IMR-90 (cell line): ENCODE measurements at regions not wholly inside any gene's neighbourhood (a gene's known extent, or its start where the extent isn't known, plus 50 kb on each side); places are given as distances from the start of the nearest gene placed in this dataset.

ENCODE experiments used
- ATAC-seq: fragments of 200-7000 bp; cut with Tn5 transposase; 2 replicates; pipeline ENCODE4 v1.9.1; 2020; ENCODE audit warnings: low read depth, mild to moderate bottlenecking, moderate library complexity
- BruUV-seq: library from RNA; stranded (reverse); fragments of 400-500 nt; replicated peaks from 2 replicates; lab custom pipeline; 2021; lab: Mats Ljungman, UMichigan
- CTCF ChIA-PET: fragments of 300-600 bp; formaldehyde crosslinking; extraction: SDS; loops from one replicate; lab custom pipeline; 2021; ENCODE audit warnings: antibody characterized with exemption; lab: Yijun Ruan, JAX
- POLR2A ChIA-PET: fragments of 300-600 bp; sonication (Branson Sonifier 250); formaldehyde crosslinking; loops from one replicate; lab custom pipeline; 2022; ENCODE audit warnings: antibody characterized with exemption; ENCODE audit not compliant: unreplicated experiment; lab: Charles Lee
- DNase-seq: peaks from one replicate; pipeline ENCODE4 v3.0.0; 2013
- H2AFZ ChIP-seq: replicated peaks from 2 replicates; pipeline ENCODE3; 2013; ENCODE audit warnings: low read length, mild to moderate bottlenecking; ENCODE audit not compliant: poor library complexity
- H2AK5ac ChIP-seq: 2 replicates; pipeline ENCODE4 v1.6.1; 2013; ENCODE audit warnings: low read depth, low read length, inconsistent platforms
- H2AK9ac ChIP-seq: replicated peaks from 2 replicates; pipeline ENCODE3; 2013; ENCODE audit warnings: mild to moderate bottlenecking, low read depth, low read length, moderate library complexity; ENCODE audit not compliant: poor library complexity
- H2BK120ac ChIP-seq: 2 replicates; pipeline ENCODE4 v1.6.1; 2013; ENCODE audit warnings: low read depth, low read length, inconsistent platforms
- H2BK15ac ChIP-seq: 3 replicates; pipeline ENCODE4 v1.6.1; 2013; ENCODE audit warnings: low read depth, low read length, inconsistent platforms
- H2BK20ac ChIP-seq: 2 replicates; pipeline ENCODE4 v1.6.1; 2013; ENCODE audit warnings: low read depth, mild to moderate bottlenecking, inconsistent platforms, low read length, moderate library complexity
- H2BK5ac ChIP-seq: 2 replicates; pipeline ENCODE4 v1.6.1; 2013; ENCODE audit warnings: mild to moderate bottlenecking, low read depth, low read length, inconsistent platforms; ENCODE audit not compliant: poor library complexity, severe bottlenecking
- H3K14ac ChIP-seq: replicated peaks from 2 replicates; pipeline ENCODE4 v1.6.1; 2013; ENCODE audit warnings: low read depth, low read length, inconsistent platforms
- H3K18ac ChIP-seq: 2 replicates; pipeline ENCODE4 v1.6.1; 2013; ENCODE audit warnings: low read depth, low read length, control low read depth
- H3K23ac ChIP-seq: 2 replicates; pipeline ENCODE4 v1.6.1; 2013; ENCODE audit warnings: low read depth, low read length, inconsistent platforms
- H3K27ac ChIP-seq: 2 replicates; pipeline ENCODE4 v1.5.1; 2013; ENCODE audit warnings: mild to moderate bottlenecking, control low read depth, low read length; ENCODE audit not compliant: insufficient read depth
- H3K27me3 ChIP-seq: 2 replicates; pipeline ENCODE4 v1.6.1; 2013; ENCODE audit warnings: low read length; ENCODE audit not compliant: control insufficient read depth, insufficient read depth
- H3K36me3 ChIP-seq: 2 replicates; pipeline ENCODE4 v1.6.1; 2013; ENCODE audit warnings: low read length, mixed read lengths; ENCODE audit not compliant: control insufficient read depth, insufficient read depth
- H3K4ac ChIP-seq: 2 replicates; pipeline ENCODE4 v1.6.1; 2013; ENCODE audit warnings: low read depth, low read length, inconsistent platforms
- H3K4me1 ChIP-seq: 2 replicates; pipeline ENCODE4 v1.6.1; 2013; ENCODE audit warnings: low read length, mixed read lengths; ENCODE audit not compliant: control insufficient read depth, insufficient read depth
- H3K4me2 ChIP-seq: 2 replicates; pipeline ENCODE4 v1.6.1; 2013; ENCODE audit warnings: low read depth, mild to moderate bottlenecking, control low read depth, low read length, moderate library complexity
- H3K4me3 ChIP-seq: 2 replicates; pipeline ENCODE4 v1.5.1; 2013; ENCODE audit warnings: low read depth, mild to moderate bottlenecking, control low read depth, low read length, moderate library complexity; ENCODE audit not compliant: insufficient read depth
- H3K56ac ChIP-seq: 2 replicates; pipeline ENCODE4 v1.6.1; 2013; ENCODE audit warnings: low read length, inconsistent platforms; ENCODE audit not compliant: insufficient read depth; ENCODE audit errors: extremely low read depth
- H3K79me1 ChIP-seq, 2 experiments: 2 replicates each; pipeline ENCODE4 v1.6.1; 2013; ENCODE audit warnings: low read length in 2 of 2, inconsistent platforms in 1 of 2, low read depth in 1 of 2
- H3K9ac ChIP-seq: 2 replicates; pipeline ENCODE4 v1.6.1; 2013; ENCODE audit warnings: low read depth, low read length, control low read depth
- H3K9me1 ChIP-seq: 2 replicates; pipeline ENCODE4 v1.6.1; 2013; ENCODE audit warnings: low read length, inconsistent platforms; ENCODE audit not compliant: insufficient read depth
- H3K9me3 ChIP-seq: 2 replicates; pipeline ENCODE4 v1.6.1; 2013; ENCODE audit warnings: low read length; ENCODE audit not compliant: control insufficient read depth, insufficient read depth
- H4K20me1 ChIP-seq: 2 replicates; pipeline ENCODE4 v1.6.1; 2013; ENCODE audit warnings: low read length, inconsistent platforms; ENCODE audit not compliant: insufficient read depth
- H4K5ac ChIP-seq: 2 replicates; pipeline ENCODE4 v1.6.1; 2013; ENCODE audit warnings: mild to moderate bottlenecking, low read depth, low read length, control low read depth
- H4K8ac ChIP-seq, 2 experiments: 2 replicates each; pipeline ENCODE4 v1.6.1; 2013; ENCODE audit warnings: low read depth in 2 of 2, low read length in 2 of 2, control low read depth in 1 of 2, inconsistent platforms in 1 of 2
- H4K91ac ChIP-seq: 2 replicates; pipeline ENCODE4 v1.6.1; 2013; ENCODE audit warnings: low read depth, low read length, inconsistent platforms; ENCODE audit not compliant: insufficient read depth
- CTCF ChIP-seq: conservative IDR thresholded peaks from 2 replicates; pipeline ENCODE4 v1.5.1; 2012; ENCODE audit warnings: mild to moderate bottlenecking, low read depth, low read length, improper control_type of control experiment
- RCOR1 ChIP-seq: IDR thresholded peaks from 2 replicates; pipeline ENCODE4 v1.6.1; 2012; ENCODE audit warnings: mild to moderate bottlenecking, low read length, improper control_type of control experiment; ENCODE audit not compliant: insufficient replicate concordance
- WGBS, 2 experiments: methylation state at CpG; one replicate each; pipeline versions ENCODE4 v1.1.5 to v1.1.7; 2013; ENCODE audit warnings: missing lambda C conversion rate in 2 of 2; ENCODE audit not compliant: insufficient read length in 1 of 2; ENCODE audit errors: extremely low coverage in 2 of 2; 5-methylcytosine and 5-hydroxymethylcytosine counted together
- dilution Hi-C: fragments of 300-500 bp; cut with HindIII; formaldehyde crosslinking; loops from one replicate; pipeline ENCODE4 v1.14.3; 2018; ENCODE audit warnings: low sequenced_read_pairs; ENCODE audit not compliant: unreplicated experiment
- in situ Hi-C: fragments of 300-500 bp; cut with MboI; formaldehyde crosslinking; loops from 3 replicates; pipeline ENCODE4 v1.14.3; 2019; ENCODE audit warnings: low sequenced_read_pairs, inconsistent platforms, mixed read lengths
- intact Hi-C: fragments of 100-400 bp; cut with micrococcal nuclease; formaldehyde crosslinking; loops from 2 replicates; pipeline ENCODE4 v1.10.0; 2022

GRCh38 chr2:41763141-41763540 lies 284.7 kb upstream of the PKDCC start:
- H3K27me3 ChIP-seq, result no peaks in the 10 kb centered on the region; the same call in none of the 2 replicates
- no peaks in the 10 kb centered on the region for H4K20me1 ChIP-seq
- H3K4me3 ChIP-seq, result no peak overlapping the region
- no peak overlapping the region for H2BK20ac ChIP-seq
- H3K4me2 ChIP-seq, result no peak overlapping the region
- no peak overlapping the region for H3K4ac ChIP-seq
- in situ Hi-C loops (no loop called here), intact Hi-C loops (no loop called here), dilution Hi-C loops (no loop called here)
- H4K5ac ChIP-seq, result no peak overlapping the region
- no peaks in the 10 kb centered on the region for H3K9me3 ChIP-seq
- no peak overlapping the region for H2AK9ac ChIP-seq
- no CpG with 5 or more reads among the region's 4 CpGs for WGBS, 2 experiments
- no peak overlapping the region for H3K27ac ChIP-seq
- H3K36me3 ChIP-seq, result no peaks in the 10 kb centered on the region
- no peak overlapping the region for H2BK15ac ChIP-seq
- H3K9me1 ChIP-seq, result no peaks in the 10 kb centered on the region
- H2AFZ ChIP-seq, result no peak overlapping the region
- POLR2A ChIA-PET, result no interaction called here
- no peak overlapping the region for H4K91ac ChIP-seq
- no peak overlapping the region for H4K8ac ChIP-seq
- ATAC-seq (no peak), DNase-seq (no peak)
- no peaks in the 10 kb centered on the region for H3K4me1 ChIP-seq
- TF ChIP-seq RCOR1 (no peak), CTCF (no peak)
- no peak overlapping the region for H3K9ac ChIP-seq
- no peak overlapping the region for H3K23ac ChIP-seq
- no peak overlapping the region for H3K18ac ChIP-seq
- H2BK120ac ChIP-seq, result no peak overlapping the region
- H2BK5ac ChIP-seq, result no peak overlapping the region
- H2AK5ac ChIP-seq, result no peak overlapping the region
- CTCF ChIA-PET, result no interaction called here
- no TSS peak for BruUV-seq
- H3K79me1 ChIP-seq, result no peaks in the 10 kb centered on the region
- no peak overlapping the region for H3K56ac ChIP-seq
- H3K14ac ChIP-seq, result no peak overlapping the region
